ENCODE measurements at regions not wholly inside any gene's neighbourhood (a gene's known extent, or its start where the extent isn't known, plus 50 kb on each side); places are given as distances from the start of the nearest gene placed in this dataset.

DNA sequence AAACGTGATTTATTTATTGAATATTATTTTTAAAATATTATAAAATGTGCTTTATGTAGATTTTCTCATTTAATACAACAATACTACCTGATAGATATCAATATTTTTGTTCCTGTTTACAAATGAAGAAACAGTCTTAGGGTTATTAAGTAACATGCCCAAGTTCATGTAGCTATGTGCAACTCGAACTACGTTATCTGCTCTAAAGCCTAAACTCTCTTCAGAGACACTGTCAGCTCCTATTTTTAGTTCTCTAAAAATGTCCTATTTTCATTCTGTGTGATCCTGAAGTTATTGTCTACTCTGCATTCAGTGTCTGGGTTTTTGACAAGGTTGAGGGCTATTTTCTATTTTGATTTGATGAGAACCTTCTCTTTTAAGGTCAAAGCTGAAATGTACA lies 550.1 kb upstream of the B3GALT2 start:
- TF ChIP-seq EP300 (IDR thresholded peaks at IDR 0.05) (no peak), RFX5 (IDR thresholded peaks at IDR 0.05) (no peak), POLR2A (IDR thresholded peaks at IDR 0.05; ENCODE audit: low read length) (no peak), MYC (IDR thresholded peaks at IDR 0.05; ENCODE audit: borderline replicate concordance, low read length) (no peak), HDAC2 (IDR thresholded peaks at IDR 0.05) (no peak)
- TF ChIP-seq, protein P1, sequence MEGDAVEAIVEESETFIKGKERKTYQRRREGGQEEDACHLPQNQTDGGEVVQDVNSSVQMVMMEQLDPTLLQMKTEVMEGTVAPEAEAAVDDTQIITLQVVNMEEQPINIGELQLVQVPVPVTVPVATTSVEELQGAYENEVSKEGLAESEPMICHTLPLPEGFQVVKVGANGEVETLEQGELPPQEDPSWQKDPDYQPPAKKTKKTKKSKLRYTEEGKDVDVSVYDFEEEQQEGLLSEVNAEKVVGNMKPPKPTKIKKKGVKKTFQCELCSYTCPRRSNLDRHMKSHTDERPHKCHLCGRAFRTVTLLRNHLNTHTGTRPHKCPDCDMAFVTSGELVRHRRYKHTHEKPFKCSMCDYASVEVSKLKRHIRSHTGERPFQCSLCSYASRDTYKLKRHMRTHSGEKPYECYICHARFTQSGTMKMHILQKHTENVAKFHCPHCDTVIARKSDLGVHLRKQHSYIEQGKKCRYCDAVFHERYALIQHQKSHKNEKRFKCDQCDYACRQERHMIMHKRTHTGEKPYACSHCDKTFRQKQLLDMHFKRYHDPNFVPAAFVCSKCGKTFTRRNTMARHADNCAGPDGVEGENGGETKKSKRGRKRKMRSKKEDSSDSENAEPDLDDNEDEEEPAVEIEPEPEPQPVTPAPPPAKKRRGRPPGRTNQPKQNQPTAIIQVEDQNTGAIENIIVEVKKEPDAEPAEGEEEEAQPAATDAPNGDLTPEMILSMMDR (IDR thresholded peaks at IDR 0.05): no peak
- TF ChIP-seq, protein P2, sequence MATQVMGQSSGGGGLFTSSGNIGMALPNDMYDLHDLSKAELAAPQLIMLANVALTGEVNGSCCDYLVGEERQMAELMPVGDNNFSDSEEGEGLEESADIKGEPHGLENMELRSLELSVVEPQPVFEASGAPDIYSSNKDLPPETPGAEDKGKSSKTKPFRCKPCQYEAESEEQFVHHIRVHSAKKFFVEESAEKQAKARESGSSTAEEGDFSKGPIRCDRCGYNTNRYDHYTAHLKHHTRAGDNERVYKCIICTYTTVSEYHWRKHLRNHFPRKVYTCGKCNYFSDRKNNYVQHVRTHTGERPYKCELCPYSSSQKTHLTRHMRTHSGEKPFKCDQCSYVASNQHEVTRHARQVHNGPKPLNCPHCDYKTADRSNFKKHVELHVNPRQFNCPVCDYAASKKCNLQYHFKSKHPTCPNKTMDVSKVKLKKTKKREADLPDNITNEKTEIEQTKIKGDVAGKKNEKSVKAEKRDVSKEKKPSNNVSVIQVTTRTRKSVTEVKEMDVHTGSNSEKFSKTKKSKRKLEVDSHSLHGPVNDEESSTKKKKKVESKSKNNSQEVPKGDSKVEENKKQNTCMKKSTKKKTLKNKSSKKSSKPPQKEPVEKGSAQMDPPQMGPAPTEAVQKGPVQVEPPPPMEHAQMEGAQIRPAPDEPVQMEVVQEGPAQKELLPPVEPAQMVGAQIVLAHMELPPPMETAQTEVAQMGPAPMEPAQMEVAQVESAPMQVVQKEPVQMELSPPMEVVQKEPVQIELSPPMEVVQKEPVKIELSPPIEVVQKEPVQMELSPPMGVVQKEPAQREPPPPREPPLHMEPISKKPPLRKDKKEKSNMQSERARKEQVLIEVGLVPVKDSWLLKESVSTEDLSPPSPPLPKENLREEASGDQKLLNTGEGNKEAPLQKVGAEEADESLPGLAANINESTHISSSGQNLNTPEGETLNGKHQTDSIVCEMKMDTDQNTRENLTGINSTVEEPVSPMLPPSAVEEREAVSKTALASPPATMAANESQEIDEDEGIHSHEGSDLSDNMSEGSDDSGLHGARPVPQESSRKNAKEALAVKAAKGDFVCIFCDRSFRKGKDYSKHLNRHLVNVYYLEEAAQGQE (IDR thresholded peaks at IDR 0.05): no peak

Measured in A549 (cell line).